ENCODE measurements at regions not wholly inside any gene's neighbourhood (a gene's known extent, or its start where the extent isn't known, plus 50 kb on each side); places are given as distances from the start of the nearest gene placed in this dataset.

DNA sequence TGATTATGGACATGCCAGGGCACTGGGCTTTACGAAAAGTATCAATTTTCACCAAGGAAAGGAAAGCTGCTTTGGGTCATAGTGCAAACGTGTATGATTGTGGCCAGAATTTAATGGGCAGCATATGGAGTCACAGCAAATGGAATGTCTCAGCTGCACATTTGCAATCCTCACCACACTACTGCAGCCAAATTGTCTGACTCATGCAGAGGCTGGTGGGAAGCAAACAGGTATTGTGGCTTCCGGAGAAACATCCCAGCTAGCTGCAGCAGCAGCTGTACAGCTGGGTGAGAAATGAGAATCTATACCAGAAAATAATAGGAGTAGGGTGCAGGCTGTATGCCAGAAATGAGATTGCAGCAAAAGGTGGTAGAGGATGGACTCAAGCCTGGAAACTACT is 374.7 kb upstream of the VWC2 start:
- DNase-seq: no peak
- no peaks in the 10 kb centered on the region for H4K20me1 ChIP-seq (ENCODE audit: insufficient read depth, low read length)
- H3K27me3 ChIP-seq (ENCODE audit: control insufficient read depth in 2 of 2, insufficient read depth in 2 of 2, low read length in 2 of 2): no peaks in the 10 kb centered on the region
- intact Hi-C loops (cut with micrococcal nuclease): no loop called here
- Mint-ChIP-seq H3K9me3 (peaks cover 0 to 3% (median 1%) of the 10 kb centered on the region in 7 donors), H3K4me1 (no peaks in the 10 kb centered on the region), H3K4me3 (no peak overlapping the region), H3K36me3 (no peaks in the 10 kb centered on the region), H3K27ac (no peak overlapping the region), H3K27me3 (ENCODE audit: low read depth in 3 of 3) (peaks cover 0 to 1% (median 0%) of the 10 kb centered on the region in 3 donors)
- no peak overlapping the region for H3K4me2 ChIP-seq (replicated peaks; ENCODE audit: extremely low read depth, low read length, poor library complexity, severe bottlenecking)
- no peak for TF ChIP-seq CTCF (IDR thresholded peaks at IDR 0.05)
- H3K9ac ChIP-seq (ENCODE audit: insufficient read depth, low read length, poor library complexity, severe bottlenecking): no peak overlapping the region
- H3K27ac ChIP-seq (ENCODE audit: low read depth in 1 of 2, low read length in 2 of 2): no peak overlapping the region
- H3K4me1 ChIP-seq (ENCODE audit: control insufficient read depth in 1 of 2, insufficient read depth in 2 of 2, low read length in 2 of 2): no peaks in the 10 kb centered on the region
- H2AFZ ChIP-seq (ENCODE audit: insufficient read depth, low read depth, low read length, poor library complexity, severe bottlenecking): no peak overlapping the region
- no peaks in the 10 kb centered on the region for H3K79me2 ChIP-seq (ENCODE audit: insufficient read depth, low read length)
- H3K9me3 ChIP-seq (replicated peaks in 1 of 2; ENCODE audit: control insufficient read depth in 1 of 2, insufficient read depth in 1 of 2, low read length in 2 of 2): no peaks in the 10 kb centered on the region
- WGBS (ENCODE audit: insufficient coverage): 80% methylated on average over 1 of the region's 3 CpGs
- H3K36me3 ChIP-seq (replicated peaks in 1 of 2; ENCODE audit: control insufficient read depth in 1 of 2, insufficient read depth in 2 of 2, low read length in 2 of 2): no peaks in the 10 kb centered on the region
- H3K4me3 ChIP-seq (replicated peaks in 1 of 3; ENCODE audit: low read depth in 2 of 3, low read length in 3 of 3): no peak overlapping the region

DNA sequence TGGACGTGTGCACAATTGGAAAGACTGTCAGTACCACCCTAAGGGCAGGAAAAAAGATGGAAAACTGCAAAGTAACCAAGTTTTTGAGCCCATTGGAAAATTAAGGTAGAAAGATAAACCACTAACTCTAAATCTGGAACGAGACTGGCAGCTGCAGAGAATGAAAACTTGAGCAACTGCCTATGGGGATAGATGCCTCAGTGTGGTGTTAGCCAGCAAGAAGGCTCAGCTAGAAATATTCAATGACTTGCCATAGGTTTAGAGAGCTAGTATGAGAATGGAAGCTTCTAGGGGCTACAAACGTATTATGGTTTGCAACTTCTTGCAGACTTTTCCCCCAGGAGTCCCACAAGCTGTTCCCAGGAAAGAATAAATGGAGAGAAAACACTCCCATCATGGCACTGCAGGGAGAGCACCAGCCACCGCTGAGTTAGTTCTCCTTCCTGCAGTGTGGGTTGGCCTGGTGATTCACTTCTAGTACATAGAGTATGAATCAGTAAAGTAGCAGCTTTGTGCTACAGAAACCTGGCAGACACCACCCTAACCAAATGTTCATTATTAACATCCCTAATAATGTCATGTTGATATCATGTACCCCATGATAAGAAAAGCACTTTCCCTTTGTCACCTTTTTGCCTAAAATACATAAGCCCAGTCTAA is 372.4 kb upstream of the VWC2 start:
- Histone ChIP-seq H3K4me3 (replicated peaks in 1 of 3; ENCODE audit: low read depth in 2 of 3, low read length in 3 of 3) (no peak overlapping the region), H3K4me2 (replicated peaks; ENCODE audit: extremely low read depth, low read length, poor library complexity, severe bottlenecking) (no peak overlapping the region)

More for the DNA sequence above, 372.4 kb upstream of the VWC2 start:
- H3K36me3 ChIP-seq (replicated peaks in 1 of 2; ENCODE audit: control insufficient read depth in 1 of 2, insufficient read depth in 2 of 2, low read length in 2 of 2): no peaks in the 10 kb centered on the region
- no peak overlapping the region for H3K9ac ChIP-seq (ENCODE audit: insufficient read depth, low read length, poor library complexity, severe bottlenecking)
- H3K9me3 Mint-ChIP-seq: peaks cover 0 to 2% (median 1%) of the 10 kb centered on the region in 7 donors
- no peaks in the 10 kb centered on the region for H3K79me2 ChIP-seq (ENCODE audit: insufficient read depth, low read length)
- H3K27me3 ChIP-seq (ENCODE audit: control insufficient read depth in 2 of 2, insufficient read depth in 2 of 2, low read length in 2 of 2): no peaks in the 10 kb centered on the region
- DNase-seq: no peak
- WGBS (ENCODE audit: insufficient coverage): 83% methylated on average over 2 of the region's 4 CpGs
- H4K20me1 ChIP-seq (ENCODE audit: insufficient read depth, low read length): no peaks in the 10 kb centered on the region
- H2AFZ ChIP-seq (ENCODE audit: insufficient read depth, low read depth, low read length, poor library complexity, severe bottlenecking): no peak overlapping the region
- TF ChIP-seq CTCF (IDR thresholded peaks at IDR 0.05): no peak
- no peaks in the 10 kb centered on the region for H3K36me3 Mint-ChIP-seq
- peaks cover 0 to 3% (median 2%) of the 10 kb centered on the region in 3 donors for H3K27me3 Mint-ChIP-seq (ENCODE audit: low read depth in 3 of 3)
- H3K9me3 ChIP-seq (replicated peaks in 1 of 2; ENCODE audit: control insufficient read depth in 1 of 2, insufficient read depth in 1 of 2, low read length in 2 of 2): no peaks in the 10 kb centered on the region
- intact Hi-C loops (cut with micrococcal nuclease): no loop called here
- H3K4me1 ChIP-seq (ENCODE audit: control insufficient read depth in 1 of 2, insufficient read depth in 2 of 2, low read length in 2 of 2): no peaks in the 10 kb centered on the region
- no peaks in the 10 kb centered on the region for H3K4me1 Mint-ChIP-seq
- H3K4me3 Mint-ChIP-seq: no peak overlapping the region
- H3K27ac ChIP-seq (ENCODE audit: low read depth in 1 of 2, low read length in 2 of 2): no peak overlapping the region
- H3K27ac Mint-ChIP-seq: no peak overlapping the region
